Upper lobe of right lung (tissue), 1 donor: ENCODE measurements at regions not wholly inside any gene's neighbourhood (a gene's known extent, or its start where the extent isn't known, plus 50 kb on each side); places are given as distances from the start of the nearest gene placed in this dataset.

Source experiments
- ATAC-seq: fragments of 200-7000 bp; cut with Tn5 transposase; one replicate; pipeline ENCODE4 v1.9.1; 2020; ENCODE audit warnings: mild to moderate bottlenecking, moderate library complexity
- DNase-seq: peaks from one replicate; pipeline ENCODE4 v3.0.0-alpha.2; 2020
- H3K27ac ChIP-seq: fragments of 200-600 bp; one replicate; pipeline ENCODE4 v1.8.0; 2022
- H3K27me3 ChIP-seq: fragments of 200-600 bp; one replicate; pipeline ENCODE4 v1.8.0; 2022; ENCODE audit warnings: mild to moderate bottlenecking
- H3K36me3 ChIP-seq: fragments of 200-600 bp; one replicate; pipeline ENCODE4 v1.8.0; 2022
- H3K4me1 ChIP-seq: fragments of 200-600 bp; one replicate; pipeline ENCODE4 v1.8.0; 2022
- H3K4me3 ChIP-seq: fragments of 200-600 bp; one replicate; pipeline ENCODE4 v1.8.0; 2022; ENCODE audit warnings: mild to moderate bottlenecking
- H3K9me3 ChIP-seq: fragments of 200-600 bp; one replicate; pipeline ENCODE4 v1.8.0; 2022
- intact Hi-C: fragments of 100-400 bp; cut with DNase I; formaldehyde crosslinking; loops from one replicate; pipeline ENCODE4 v1.11.0; 2022
- TF ChIP-seq, protein P1 (sequence below): fragments of 200-600 bp; IDR thresholded peaks from one replicate; pipeline ENCODE4 v1.8.0; 2022; ENCODE audit warnings: antibody characterized with exemption
- donor health status: DM: no; HTN: yes; CAD: no; lungs with severe emphysema.

- no peaks in the 10 kb centered on the region for H3K4me1 ChIP-seq
- H3K4me3 ChIP-seq: no peak overlapping the region
- intact Hi-C loops: no loop called here
- DNase-seq (no peak), ATAC-seq (no peak)
- H3K27ac ChIP-seq: no peak overlapping the region
- H3K9me3 ChIP-seq: no peaks in the 10 kb centered on the region
- H3K27me3 ChIP-seq: no peaks in the 10 kb centered on the region
- no peaks in the 10 kb centered on the region for H3K36me3 ChIP-seq
- TF ChIP-seq, protein P1, sequence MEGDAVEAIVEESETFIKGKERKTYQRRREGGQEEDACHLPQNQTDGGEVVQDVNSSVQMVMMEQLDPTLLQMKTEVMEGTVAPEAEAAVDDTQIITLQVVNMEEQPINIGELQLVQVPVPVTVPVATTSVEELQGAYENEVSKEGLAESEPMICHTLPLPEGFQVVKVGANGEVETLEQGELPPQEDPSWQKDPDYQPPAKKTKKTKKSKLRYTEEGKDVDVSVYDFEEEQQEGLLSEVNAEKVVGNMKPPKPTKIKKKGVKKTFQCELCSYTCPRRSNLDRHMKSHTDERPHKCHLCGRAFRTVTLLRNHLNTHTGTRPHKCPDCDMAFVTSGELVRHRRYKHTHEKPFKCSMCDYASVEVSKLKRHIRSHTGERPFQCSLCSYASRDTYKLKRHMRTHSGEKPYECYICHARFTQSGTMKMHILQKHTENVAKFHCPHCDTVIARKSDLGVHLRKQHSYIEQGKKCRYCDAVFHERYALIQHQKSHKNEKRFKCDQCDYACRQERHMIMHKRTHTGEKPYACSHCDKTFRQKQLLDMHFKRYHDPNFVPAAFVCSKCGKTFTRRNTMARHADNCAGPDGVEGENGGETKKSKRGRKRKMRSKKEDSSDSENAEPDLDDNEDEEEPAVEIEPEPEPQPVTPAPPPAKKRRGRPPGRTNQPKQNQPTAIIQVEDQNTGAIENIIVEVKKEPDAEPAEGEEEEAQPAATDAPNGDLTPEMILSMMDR: no peak
Measured at GRCh38 chr13:105928901-105929300, 606.6 kb downstream of the EFNB2 start.

DNA sequence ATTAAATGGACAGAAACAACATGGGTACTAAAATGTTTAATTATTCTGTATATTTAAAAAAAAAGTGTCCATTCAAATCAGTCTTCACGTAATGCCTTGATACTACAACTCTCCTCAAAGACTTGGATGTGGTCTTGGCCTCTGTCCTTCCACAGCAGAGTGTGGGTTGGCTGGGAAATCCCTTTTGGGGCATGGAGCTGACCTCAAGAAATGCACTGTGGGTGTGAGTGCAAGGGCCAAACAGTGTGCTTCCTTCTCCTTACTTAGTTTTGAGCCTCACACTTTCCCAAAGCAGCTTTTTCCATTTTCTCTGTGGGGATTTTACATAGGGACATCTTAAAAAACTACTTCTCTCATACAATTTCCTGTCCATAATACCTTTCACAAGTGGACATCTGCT lies 607.4 kb downstream of the EFNB2 start:
- H3K9me3 ChIP-seq: no peaks in the 10 kb centered on the region
- no peaks in the 10 kb centered on the region for H3K27me3 ChIP-seq
- H3K36me3 ChIP-seq: no peaks in the 10 kb centered on the region
- no peak for DNase-seq
- TF ChIP-seq, protein P1: no peak
- no peak overlapping the region for H3K4me3 ChIP-seq
- H3K27ac ChIP-seq: no peak overlapping the region
- no peak for ATAC-seq
- intact Hi-C loops: no loop called here
- H3K4me1 ChIP-seq: no peaks in the 10 kb centered on the region

DNA sequence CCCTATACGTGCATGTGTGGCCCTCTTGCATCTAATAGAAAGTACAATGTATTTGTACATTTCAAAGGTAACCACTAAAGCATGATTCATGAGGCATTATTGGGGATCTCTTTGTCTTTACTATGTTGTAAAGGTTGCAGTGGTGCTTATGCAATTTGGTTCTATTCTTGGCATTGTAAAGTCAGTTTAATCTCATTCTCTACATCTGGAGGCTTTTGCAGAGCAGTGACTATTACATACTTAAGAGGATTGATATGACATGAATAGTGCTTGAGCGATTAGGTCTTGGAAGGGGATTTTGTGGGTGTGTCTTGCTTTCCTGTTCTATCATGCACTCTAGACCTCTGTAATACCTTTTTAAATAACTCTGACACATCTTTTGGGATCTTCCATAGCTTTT lies 610.0 kb downstream of the EFNB2 start:
- DNase-seq: no peak
- no peaks in the 10 kb centered on the region for H3K9me3 ChIP-seq
- ATAC-seq: no peak
- H3K4me3 ChIP-seq: no peak overlapping the region
- TF ChIP-seq, protein P1: no peak
- H3K36me3 ChIP-seq: no peaks in the 10 kb centered on the region
- intact Hi-C loops: no loop called here
- H3K27me3 ChIP-seq: no peaks in the 10 kb centered on the region
- H3K27ac ChIP-seq: no peak overlapping the region
- no peaks in the 10 kb centered on the region for H3K4me1 ChIP-seq

DNA sequence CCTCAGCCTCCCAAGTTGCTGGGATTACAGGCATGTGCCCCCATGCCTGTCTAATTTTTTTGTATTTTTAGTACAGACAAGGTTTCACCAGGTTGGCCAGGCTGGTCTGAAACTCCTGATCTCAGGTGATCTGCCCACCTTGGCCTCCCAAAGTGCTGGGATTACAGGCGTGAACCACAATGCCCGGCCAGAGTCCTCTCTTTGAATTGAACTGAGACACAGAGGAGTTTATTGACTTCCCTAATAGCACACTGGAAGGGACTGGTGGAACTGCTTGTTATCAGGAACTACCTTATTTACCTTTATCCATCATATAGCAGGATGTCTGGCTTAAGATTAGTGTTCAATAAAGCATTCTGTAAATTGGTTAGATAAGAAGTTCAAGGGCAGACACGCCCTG lies 613.8 kb downstream of the EFNB2 start:
- intact Hi-C loops: no loop called here
- Histone ChIP-seq H3K27ac (no peak overlapping the region), H3K36me3 (no peaks in the 10 kb centered on the region), H3K27me3 (no peaks in the 10 kb centered on the region), H3K4me3 (no peak overlapping the region), H3K4me1 (no peaks in the 10 kb centered on the region), H3K9me3 (no peaks in the 10 kb centered on the region)
- ATAC-seq (no peak), DNase-seq (no peak)
- TF ChIP-seq, protein P1: no peak

GRCh38 chr13:105920370-105920769 lies 615.1 kb downstream of the EFNB2 start:
- DNase-seq: no peak
- intact Hi-C loops: no loop called here
- H3K36me3 ChIP-seq: no peaks in the 10 kb centered on the region
- no peak for ATAC-seq
- no peaks in the 10 kb centered on the region for H3K4me1 ChIP-seq
- H3K27me3 ChIP-seq: no peaks in the 10 kb centered on the region
- TF ChIP-seq, protein P1: no peak
- H3K4me3 ChIP-seq: no peak overlapping the region
- no peaks in the 10 kb centered on the region for H3K9me3 ChIP-seq
- H3K27ac ChIP-seq: no peak overlapping the region
